HEK293 (cell line): ENCODE measurements at regions not wholly inside any gene's neighbourhood (a gene's known extent, or its start where the extent isn't known, plus 50 kb on each side); places are given as distances from the start of the nearest gene placed in this dataset.

ENCODE experiments used
- KLF1 ChIP-seq: fragments of 450-650 bp; formaldehyde crosslinking; IDR thresholded peaks from 2 replicates; pipeline ENCODE4 v1.5.1; 2016; ENCODE audit warnings: missing biosample characterization, missing genetic modification characterization
- ZBTB26 ChIP-seq: fragments of 450-650 bp; formaldehyde crosslinking; optimal IDR thresholded peaks from 2 replicates; pipeline ENCODE3; 2016; ENCODE audit warnings: missing biosample characterization, mild to moderate bottlenecking, missing genetic modification characterization
- ZNF416 ChIP-seq: fragments of 450-650 bp; formaldehyde crosslinking; IDR thresholded peaks from 2 replicates; pipeline ENCODE4 v1.5.1; 2016; ENCODE audit warnings: missing biosample characterization, missing genetic modification characterization
- ZNF76 ChIP-seq: fragments of 450-650 bp; formaldehyde crosslinking; IDR thresholded peaks from 2 replicates; pipeline ENCODE4; 2016; ENCODE audit warnings: low read depth, missing biosample characterization, missing genetic modification characterization, borderline replicate concordance
- TF ChIP-seq, protein P1 (sequence below): fragments of 450-650 bp; formaldehyde crosslinking; IDR thresholded peaks from 2 replicates; pipeline ENCODE4 v1.5.1; 2016; ENCODE audit warnings: missing biosample characterization, missing genetic modification characterization

- TF ChIP-seq, protein P1, sequence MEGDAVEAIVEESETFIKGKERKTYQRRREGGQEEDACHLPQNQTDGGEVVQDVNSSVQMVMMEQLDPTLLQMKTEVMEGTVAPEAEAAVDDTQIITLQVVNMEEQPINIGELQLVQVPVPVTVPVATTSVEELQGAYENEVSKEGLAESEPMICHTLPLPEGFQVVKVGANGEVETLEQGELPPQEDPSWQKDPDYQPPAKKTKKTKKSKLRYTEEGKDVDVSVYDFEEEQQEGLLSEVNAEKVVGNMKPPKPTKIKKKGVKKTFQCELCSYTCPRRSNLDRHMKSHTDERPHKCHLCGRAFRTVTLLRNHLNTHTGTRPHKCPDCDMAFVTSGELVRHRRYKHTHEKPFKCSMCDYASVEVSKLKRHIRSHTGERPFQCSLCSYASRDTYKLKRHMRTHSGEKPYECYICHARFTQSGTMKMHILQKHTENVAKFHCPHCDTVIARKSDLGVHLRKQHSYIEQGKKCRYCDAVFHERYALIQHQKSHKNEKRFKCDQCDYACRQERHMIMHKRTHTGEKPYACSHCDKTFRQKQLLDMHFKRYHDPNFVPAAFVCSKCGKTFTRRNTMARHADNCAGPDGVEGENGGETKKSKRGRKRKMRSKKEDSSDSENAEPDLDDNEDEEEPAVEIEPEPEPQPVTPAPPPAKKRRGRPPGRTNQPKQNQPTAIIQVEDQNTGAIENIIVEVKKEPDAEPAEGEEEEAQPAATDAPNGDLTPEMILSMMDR (tag by site-specific recombination): no peak
- TF ChIP-seq KLF1 (tag by site-specific recombination) (no peak), ZBTB26 (tag by site-specific recombination) (no peak), ZNF416 (tag by site-specific recombination) (no peak), ZNF76 (no peak)
Measured at GRCh38 chr6:156658966-156659821, 118.0 kb upstream of the ARID1B start.
